ENCODE measurements at regions not wholly inside any gene's neighbourhood (a gene's known extent, or its start where the extent isn't known, plus 50 kb on each side); places are given as distances from the start of the nearest gene placed in this dataset.

DNA sequence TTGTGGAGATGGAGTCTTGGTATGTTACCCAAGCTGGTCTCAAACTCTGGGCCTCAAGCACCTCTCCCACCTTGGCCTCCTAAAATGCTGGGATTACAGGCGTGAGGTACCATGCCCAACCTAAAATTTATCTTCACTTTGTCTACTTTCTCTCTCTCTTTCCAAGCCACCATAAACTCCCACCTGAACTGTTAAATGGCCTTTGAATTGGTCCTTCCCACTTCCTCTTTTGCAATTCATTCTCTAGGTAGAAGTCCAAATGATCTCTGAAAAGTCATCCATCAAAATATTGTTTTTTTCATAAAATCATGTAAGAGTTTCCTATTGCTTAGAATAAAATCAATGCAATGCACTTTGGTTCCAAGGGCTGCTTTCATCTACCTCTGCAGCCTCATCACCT, 90.1 kb upstream of the CELF2 start:
- no peak for DNase-seq

DNA sequence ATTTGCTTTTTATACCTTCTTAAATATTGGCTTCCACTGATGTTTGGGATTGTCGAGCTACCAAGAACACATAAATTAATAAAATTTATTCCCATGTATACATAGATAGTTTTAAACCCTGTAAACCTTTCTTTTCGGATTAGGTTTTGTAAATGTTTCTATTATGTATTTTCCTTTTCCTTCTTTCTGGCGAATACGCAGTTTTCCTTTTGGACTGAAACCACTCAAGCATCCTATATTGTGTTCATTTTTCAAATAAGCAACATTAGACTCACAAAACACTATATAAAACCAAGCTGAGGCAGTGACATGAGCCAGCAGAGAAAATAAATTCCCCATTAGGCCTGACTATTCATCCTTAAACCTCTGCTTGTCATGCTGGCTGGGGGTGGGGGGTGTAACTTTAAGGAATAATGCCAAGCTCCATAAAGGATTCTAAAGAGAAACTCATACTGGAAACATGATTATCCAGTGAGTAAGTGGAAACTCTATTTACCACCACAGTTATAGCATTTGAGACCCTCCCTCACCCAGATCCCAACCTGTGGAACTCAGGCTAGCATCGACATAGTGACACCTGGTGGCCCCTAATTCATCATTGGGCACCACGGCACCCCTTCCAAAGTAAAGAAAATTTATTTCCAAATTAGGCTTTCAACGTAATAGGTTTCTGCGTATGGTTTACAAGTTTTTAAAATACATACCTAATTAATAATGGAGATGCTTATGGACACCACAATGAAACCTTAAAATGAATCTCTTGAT, 86.5 kb upstream of the CELF2 start:
- DNase-seq, result no peak

DNA sequence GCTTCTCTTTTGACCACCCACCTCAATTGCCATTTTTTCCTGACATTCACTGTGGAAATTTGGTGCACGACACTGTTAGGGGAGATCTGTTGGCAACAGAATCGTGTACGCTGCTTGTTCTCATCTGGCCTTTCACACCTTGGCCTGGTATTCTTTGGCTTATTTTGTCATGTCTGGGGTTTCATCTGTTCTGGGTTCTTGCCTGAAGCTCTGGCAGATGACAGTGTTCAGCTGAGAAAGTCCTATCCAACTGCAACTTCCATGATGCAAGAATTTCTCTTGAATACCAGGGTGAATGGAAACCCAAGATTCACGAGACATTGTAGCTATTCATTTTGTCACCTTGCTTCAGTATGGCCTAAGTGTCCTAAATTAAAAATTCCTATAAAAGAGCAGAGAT, 82.6 kb upstream of the CELF2 start:
- DNase-seq, result no peak

DNA sequence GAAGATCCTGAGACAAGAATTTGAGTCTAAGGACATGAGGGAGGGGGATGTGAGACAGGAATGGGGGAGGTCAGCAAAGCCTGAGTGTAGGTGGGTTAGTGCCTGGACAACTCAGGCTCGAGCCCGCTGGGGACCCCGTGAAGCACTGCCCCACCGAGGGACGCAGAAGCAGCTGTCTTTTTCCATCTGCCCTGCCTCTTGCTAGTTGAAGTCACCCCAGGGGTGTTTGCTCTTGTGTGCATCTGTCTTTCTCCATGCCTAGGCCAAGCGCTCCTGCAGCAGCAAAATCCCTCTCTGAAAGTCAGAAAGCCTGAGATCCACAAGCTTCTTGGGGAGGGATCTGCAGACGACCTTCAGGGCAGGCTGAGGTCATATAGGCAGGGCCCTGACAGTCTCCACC, 79.0 kb upstream of the CELF2 start:
- DNase-seq, result no peak

DNA sequence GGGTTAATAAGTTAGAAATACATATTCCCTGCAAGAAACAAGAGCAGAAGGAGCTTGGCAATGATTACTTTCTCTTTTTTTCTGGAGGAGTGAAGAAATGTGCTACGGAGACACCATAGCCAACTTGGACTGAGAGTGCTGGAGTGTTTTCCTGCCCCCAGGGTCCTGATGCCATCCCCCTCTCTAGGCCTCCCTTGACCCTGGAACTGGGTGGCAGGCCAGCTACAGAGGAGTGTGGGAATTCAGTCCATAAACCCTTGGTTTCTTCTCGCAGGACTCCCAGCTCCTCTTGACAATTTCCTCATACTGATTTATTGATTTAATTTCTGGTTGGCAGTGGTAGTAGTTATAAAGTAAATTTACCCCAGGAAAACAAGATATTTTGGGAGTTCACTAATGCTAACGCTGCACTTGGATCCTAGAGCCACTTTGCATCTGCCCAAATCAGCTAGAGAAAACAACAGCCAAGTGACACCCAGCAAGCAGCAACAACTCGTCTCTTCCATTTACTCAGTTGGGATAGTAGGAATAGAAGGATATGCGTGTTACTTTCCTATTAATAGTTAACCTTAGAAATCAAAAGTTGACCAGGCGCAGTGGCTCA, 76.4 kb upstream of the CELF2 start:
- DNase-seq, result no peak

DNA sequence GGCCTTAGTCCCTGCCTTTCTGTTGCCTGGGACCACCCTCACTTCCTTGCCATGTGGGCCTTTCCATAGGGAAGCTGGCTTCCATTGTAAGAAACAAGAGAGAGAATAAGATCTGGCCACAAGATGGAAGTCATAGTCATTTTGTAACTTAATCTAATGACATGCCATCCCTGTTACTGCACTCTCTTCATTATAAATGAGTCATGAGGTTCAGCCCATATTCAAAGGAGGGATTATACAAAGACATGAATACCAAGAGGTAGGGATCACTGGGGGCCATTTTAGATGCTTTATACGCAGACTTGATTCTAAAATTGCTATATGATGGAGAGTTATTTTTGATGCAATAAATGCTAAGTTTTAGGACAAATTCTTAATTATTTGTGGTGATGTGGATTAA, 75.2 kb upstream of the CELF2 start:
- no peak for DNase-seq

DNA sequence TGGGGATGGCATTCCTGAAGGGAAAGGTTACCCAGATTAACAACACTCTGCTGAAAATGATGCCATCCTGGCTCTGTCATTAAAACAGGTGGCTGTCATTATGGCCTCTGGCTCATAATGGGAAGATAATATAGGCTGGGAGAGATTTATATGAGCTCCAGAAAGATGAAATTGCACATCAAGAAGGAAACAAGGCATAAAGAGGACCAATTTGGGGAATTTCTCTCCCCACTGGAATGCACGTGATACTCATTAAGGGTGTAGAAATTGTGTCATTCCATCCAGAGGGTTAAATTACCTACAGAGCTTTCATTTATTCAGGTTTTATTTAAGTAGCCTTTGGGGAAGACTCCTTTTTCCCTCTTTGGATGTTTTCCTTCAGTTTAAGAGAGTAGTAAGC, 71.6 kb upstream of the CELF2 start:
- DNase-seq, result no peak

DNA sequence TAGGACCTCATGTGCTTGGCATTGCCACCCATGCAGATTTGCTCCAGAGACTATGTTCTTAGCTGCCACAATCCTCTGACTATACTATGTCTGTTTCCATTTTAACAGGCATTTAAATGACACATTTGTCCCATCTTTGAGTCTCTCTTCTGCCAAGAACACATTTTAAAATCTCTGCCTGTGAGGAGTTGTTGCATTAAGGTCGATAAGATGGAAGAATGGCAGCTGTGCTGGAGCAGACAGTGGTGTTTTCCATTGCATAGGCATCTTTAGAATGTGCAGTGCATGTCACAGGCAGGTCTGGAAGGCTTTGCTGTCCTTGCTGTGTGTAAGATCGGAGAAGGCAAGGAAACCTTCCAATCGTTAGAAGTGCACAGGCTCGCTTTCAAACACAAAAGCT, 70.9 kb upstream of the CELF2 start:
- no peak for DNase-seq

DNA sequence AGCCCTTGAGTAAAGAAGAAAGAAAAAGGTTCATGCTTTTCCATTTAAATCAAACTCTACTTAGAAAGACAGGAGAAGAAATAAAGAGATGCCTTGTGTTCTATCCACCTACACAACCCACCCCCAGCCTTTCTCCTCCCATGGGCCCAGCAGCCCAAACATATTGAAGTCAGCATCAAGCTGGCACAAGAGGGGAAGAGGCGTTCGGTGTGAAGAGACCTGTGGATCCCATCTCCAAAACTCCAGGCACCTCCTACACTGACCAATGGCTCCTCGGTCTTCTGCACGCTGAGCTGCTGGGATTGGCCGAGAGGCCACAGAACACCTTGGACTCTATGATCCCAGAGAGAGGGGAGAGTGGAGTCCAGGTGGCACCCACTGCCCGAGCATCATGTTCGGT, 66.0 kb upstream of the CELF2 start:
- DNase-seq, result no peak

DNA sequence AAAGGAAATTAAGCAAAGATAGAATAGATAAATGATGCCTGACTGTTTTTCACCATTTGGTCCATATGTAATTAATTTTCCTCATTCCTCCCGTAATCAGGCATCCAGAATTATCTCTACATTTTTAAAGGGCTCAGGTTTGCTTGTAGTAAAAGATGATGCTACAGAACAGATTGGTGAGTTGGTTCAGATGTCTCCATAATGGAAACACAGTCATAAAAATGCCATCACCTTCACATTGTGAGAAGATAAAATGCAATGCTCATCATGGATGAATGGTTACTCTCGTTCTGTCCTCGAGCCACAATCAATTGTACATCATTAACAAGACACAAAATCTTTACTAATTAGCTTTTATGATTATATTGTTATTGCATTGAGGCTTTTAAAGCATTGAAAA, 64.9 kb upstream of the CELF2 start:
- no peak for DNase-seq

DNA sequence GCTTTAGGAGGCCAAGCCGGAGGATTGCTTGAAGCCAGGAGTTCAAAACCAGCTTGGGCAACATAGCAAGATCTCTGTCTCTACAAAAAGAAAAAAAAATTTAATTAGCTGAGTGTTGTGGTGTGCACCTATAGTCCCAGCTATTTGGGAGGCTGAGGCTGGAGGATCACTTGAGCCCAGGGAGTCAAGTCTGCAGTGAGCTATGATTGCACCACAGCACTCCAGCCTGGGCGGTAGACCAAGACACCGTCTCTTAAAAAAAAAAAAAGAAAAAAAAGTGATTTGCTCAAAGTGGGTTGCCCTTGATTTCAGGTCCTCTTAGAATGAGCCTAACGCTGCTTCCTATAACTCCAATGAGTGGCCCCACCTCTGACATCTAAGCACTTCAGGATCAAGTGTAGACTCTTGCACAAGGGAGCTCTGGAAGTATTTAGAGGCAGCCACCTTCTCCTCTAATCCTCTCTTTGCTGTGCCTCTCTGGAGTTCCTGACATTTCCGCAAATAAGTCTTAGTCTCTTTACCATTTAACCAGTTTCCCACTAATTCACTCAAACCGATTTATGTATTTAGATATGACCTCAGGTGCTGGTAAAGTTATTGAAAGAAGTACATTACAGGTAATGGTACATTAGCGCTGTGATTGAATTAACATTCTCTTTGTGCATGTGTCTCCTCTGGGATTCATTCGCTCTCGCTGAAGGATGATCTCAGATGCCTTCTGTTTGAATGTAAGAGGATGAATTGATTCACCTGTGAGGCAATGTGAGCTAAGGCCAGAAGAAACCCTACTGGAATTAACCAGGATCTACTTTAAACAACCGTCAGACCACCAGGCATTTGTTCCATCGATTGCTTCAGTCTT, 60.8 kb upstream of the CELF2 start:
- no peak for DNase-seq

DNA sequence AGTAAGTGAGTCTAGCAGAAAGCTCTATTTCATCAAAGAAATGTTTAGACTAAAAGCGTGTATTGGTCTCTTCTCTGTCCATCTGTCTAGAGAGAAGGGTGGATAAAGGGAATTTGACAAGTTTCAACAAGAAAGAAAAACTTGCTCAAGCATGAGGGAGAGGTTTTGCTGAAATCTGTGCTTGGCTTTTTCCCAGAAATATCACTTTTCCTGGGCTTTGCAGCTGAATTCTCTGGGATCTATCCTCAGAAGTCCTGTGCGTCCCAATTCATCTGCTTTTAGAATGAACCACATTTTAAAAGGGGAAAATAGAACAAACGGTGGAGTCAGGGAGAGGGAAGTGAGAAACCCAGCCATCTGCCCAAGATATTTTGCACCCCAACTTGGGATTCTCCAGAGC, 59.6 kb upstream of the CELF2 start:
- DNase-seq, result no peak

DNA sequence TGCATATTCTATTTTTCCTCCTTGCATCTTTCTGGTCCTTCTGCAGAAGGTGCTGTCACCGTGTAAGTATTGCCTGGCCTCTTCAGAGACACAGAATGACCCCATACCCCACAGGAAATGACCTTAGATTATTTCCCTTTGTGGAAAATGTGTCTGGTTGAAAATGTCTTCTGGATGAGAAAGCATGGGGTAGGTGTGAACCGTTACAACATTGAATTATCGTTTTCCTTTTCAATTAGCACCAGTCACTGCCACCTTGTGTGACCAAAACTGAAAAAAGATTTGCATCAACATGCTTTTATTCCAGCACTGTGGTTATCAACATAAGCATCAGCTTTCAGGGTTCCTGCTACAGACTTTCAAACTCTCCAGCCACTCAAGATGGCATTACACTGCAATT, 58.0 kb upstream of the CELF2 start:
- no peak for DNase-seq

DNA sequence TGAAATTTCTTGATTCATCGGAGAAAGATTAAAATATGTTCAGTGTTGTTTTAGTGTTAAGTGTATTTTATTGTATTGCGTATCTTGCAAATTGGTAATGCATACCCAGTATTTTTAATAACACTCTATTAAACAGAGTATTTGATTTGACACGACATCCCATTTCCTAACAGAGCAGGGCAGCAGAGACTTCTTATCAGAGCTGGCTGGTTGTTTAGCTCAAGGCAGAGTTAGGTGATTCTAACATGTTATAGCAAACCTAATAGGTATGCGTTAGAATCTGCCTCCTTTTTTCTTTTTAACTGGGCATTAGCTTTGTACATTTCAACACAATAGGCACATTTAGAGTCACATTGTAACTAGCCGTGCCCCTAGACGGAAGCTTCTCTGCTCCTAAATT, 57.1 kb upstream of the CELF2 start:
- no peak for DNase-seq

DNA sequence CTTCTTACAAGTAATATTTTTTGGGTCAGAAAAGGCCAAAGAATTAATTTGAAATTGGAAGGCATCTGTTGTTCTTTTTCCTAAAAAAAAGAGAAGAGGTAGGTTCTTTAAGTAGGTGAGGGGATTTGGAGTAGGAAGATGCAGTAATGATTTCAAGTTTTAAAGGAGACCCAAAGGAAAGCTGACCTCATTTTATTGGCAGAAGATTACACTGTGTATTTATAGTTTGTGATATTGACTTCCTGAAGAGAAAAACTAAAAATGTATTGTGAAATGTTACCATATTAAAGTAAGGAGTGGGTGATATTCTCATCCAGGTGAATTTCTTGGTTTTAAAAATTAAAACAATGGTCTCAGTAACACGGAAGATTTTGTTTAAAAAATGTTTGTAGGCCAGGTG, 56.6 kb upstream of the CELF2 start:
- no peak for DNase-seq

DNA sequence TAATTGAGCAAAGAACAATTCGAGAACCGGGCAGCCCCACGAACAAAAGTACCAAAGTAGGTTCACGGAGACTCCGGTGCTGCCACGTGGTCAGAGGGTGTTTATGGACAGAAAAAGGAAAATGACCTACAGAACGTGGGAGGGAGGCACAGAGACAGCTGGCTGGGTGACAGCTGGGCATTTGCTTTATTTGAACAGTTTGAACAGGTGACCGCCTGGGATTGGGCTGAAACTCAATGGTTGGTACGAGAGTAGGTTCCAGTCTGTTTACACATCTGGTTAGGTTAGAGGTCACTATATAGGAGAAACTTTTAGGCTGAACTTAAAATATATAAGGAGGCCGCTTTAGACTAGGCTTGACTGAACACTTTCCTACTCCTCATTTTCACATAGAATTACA, 50.6 kb upstream of the CELF2 start:
- no peak for DNase-seq

DNA sequence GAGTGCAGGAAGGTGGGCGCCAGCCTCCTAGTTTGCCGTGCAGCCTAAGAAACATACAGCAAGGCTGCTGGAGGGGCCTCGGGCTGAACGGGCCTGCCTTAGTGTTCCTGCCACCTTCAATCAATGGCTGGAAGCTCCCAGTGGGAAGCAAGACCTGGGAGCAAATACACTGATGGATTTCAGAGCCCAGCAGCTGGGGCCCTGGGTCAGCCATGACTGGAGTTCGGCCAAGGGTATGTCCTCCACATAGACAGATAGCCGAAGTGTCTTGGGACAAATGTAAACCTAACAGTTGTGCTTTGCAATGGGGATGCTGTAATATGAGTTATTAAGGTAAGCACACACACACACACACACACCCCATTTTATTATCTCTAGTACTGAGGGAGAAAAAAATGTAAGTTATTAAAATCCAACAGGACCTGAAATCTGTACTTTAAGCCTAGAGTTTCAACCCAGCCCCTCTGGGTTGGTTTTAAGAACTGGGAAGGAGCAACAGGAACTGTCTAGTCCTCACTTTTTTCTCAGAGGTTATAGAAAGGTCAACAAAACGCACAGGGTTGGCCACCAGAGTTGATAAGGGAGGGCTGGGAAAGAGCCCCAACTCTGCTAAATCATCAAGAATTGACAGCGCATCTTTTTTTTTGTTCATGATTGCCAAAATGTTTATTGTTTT, 50.0 kb upstream of the CELF2 start:
- no peak for DNase-seq

Measured in T-helper 9 cell (primary cell).